Esophagus mucosa (tissue), 1 donor: ENCODE measurements at regions not wholly inside any gene's neighbourhood (a gene's known extent, or its start where the extent isn't known, plus 50 kb on each side); places are given as distances from the start of the nearest gene placed in this dataset.
A peak's percentile ranks its signal among the peaks of the same experiment; 100 is the strongest.
"Not testable (repeated sequence)": the region's sequence is repeated elsewhere in the genome, so short reads cannot be mapped to it uniquely, and the experiment has no call there.

Experiments
- ATAC-seq: fragments of 200-7000 bp; cut with Tn5 transposase; one replicate; pipeline ENCODE4 v1.9.1; 2020
- donor health status: DM: yes; HTN: yes; CAD: no.

DNA sequence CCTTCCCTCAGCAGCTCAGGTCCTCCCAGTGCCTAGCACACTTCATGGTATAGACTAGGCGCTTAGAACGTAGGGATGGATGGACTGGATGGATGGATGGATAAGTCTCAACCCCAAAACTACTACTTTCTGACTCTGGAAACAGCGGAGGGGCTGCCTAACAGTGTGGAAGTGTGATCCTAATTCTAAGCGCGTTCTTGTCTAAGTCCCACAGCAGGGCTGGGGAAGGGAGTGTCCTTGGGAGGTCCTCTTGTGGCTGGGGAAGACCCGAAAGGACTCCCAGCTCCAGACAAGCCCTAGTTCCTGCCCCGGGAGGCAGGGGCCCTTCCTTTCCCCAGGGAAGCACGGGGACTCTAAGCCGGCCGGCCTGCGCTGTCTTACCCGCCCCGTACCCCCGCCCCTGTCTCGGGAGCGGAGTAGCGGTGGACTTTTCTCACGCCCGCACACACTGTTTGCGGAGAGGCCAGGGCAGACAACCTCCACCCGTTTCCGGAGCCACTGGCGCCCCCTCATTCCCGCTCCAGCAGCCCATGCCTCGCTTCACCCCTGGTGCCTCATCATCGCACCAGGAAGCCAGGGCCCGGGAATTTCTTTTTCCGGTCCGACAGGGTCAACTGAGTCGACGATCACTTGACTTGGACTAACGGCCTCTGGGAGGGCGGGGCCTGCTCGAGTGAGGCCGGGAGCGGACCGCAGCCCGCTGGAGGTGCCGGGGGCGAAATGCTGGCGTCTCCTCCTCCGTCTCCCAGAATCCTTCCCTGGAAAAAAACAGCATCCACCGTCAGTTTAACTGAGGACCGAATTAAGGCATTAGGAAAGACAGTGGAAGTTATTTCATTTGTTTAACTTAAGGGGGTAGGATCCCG lies 133.3 kb downstream of the TBC1D2B start:
- ATAC-seq: peak; percentile 71

DNA sequence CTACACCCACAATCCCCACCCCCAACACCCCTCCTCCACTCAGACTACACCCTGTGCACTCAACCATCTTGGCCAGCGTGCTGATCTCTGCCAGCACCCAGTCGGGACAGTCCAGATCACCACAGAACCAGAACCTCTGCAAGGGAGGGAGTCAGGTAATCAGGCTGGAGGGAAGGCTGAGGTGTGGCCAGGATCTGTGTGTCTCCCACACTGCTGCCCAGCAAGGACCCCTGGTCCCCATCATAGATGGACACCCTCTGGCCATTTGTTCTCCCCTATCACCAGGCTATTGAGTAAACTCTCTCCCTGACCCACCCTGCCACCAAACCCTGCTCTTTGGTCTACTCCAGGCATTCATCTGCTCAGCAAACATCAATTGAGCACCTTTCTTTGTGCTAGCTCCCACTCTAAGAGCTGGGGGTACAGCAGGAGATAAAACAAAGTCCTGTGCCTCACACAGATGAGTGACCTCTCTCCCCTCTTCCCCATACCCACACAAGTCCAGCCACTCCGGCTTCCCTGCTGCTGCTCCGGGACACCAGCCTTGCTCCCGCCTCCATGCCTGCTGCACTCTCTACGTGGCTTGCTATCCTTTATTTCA lies 134.8 kb downstream of the TBC1D2B start:
- no peak for ATAC-seq

- not testable (repeated sequence) for ATAC-seq
Observed at GRCh38 chr15:77941090-77941827, 136.3 kb downstream of the TBC1D2B start.

- ATAC-seq: no peak
Observed at GRCh38 chr15:77940381-77940947, 137.0 kb downstream of the TBC1D2B start.

DNA sequence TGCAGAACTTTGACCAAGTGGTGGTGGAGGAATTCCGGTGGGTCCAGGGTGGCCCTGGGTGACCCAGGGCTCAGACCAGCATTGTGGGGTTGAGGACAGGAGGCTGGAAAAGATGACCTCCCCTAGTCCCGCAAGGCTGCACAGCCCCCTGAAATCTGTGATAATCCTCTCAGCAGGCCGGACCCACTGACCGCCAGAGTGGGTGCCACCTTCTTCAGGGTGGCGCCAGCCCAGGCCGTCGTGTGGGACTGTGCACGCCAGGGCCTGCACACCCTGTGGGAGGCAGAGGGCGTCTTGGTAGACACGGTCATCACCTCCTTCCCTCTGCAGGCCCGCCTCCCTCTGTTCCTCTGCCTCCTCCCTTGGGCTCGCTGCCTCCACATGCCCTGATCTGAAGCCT lies 137.7 kb downstream of the TBC1D2B start:
- no peak for ATAC-seq

GRCh38 chr15:77939026-77939425 lies 138.5 kb downstream of the TBC1D2B start:
- not testable (repeated sequence) for ATAC-seq

DNA sequence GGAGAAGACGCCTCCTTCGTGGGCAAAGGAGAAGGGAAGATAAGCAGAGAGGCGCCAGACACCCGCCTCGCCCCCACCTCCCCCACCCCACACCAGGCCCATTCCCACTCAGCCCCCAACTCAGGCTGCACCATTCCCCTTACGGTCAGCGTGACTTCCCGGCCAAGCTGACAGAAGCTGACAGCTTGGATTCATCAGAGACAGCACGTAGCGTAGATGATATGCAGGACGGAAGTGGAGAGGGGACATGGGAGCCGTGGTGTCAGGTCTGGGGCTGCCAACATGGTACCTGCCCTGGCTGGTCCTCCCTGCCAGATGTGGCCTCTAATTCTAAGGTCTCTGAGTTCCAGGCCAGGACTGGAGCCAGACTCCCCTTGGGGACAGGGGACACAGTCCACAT lies 139.0 kb downstream of the TBC1D2B start:
- not testable (repeated sequence) for ATAC-seq

GRCh38 chr15:77936567-77936966 lies 140.9 kb downstream of the TBC1D2B start:
- not testable (repeated sequence) for ATAC-seq

- not testable (repeated sequence) for ATAC-seq
Observed at GRCh38 chr15:77934516-77934915, 143.0 kb downstream of the TBC1D2B start.

DNA sequence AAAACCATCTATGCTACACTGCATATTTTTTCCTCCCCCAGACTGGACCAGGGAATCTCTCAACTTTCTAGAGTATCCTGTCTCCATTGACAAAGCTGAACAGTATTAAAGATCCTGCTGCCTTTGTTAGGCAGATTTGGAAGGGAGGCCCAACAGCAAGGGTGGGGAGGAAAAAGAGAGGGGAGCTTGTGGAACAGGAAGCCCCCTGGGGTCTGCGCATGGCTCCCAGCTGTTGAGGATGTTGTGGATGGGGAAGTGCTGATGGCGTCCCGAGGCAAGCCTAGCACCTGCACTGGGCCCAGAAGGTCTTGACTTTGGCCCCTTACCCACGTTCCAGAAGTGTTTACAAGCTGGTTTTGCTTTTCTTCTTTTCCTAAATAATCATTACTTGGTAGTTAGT lies 146.6 kb downstream of the TBC1D2B start:
- ATAC-seq: not testable (repeated sequence)

GRCh38 chr15:77930490-77930889 lies 147.0 kb downstream of the TBC1D2B start:
- not testable (repeated sequence) for ATAC-seq

DNA sequence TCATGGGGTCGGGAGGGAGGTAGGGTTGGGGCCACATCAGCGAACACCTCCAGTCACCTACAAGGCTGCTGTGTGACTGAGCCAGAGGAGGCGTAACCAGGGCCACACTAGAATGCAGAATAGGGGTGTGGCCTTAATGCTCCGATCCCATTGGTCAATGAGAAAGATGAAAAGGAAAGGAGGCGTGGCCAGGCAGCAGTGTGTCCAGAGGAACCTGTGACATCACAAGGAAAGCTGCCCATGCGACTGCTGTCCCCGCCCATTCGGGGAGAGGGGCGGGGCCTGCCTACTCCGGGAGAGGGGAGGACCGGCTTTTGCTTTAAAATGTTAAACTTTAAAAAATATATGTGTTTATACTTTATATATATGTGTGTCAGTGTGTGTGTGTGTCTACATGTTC lies 150.7 kb downstream of the TBC1D2B start:
- ATAC-seq: not testable (repeated sequence)

GRCh38 chr15:77926296-77926695 lies 151.2 kb downstream of the TBC1D2B start:
- not testable (repeated sequence) for ATAC-seq

DNA sequence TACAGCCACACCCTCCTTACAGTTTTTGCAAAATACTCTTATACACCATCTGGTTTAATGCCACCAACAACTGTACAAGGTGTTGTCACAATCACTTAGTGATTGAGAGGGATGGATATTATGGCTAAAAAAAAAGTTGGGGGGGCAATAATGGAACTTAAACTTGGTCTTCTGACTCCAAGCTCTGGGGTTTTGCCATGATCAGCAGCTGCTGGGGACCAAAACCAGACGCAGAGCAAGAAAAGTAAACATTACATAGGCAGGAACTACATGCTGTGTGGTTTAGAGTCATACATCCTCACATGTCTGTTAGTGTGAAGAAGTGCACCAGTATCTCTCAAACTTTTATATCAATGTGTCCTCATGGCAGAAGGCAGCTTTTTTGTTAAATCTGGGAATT lies 152.4 kb downstream of the TBC1D2B start:
- ATAC-seq: not testable (repeated sequence)

- ATAC-seq: no peak
Observed at GRCh38 chr15:77921664-77922063, 155.8 kb downstream of the TBC1D2B start.

GRCh38 chr15:77916966-77917635 lies 160.4 kb downstream of the TBC1D2B start:
- ATAC-seq: not testable (repeated sequence)

DNA sequence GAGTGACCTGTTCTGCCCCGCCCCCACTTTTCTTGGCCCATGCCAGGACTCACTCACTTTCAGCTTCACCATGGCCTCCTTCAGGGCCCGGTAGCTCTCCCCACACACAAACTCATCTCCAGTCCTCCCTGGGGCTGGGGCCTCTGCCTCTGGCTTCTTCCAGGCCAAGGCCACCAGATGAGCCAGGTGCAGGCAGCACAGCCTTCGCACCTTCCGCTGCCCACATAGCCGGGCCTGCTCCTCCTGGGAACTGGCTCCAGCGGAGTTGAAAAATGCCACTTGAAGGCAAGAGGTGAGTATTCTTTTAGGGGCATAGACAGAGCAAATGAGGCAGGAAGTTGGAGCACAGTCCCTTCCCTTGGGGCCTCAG lies 161.6 kb downstream of the TBC1D2B start:
- ATAC-seq: not testable (repeated sequence)

GRCh38 chr15:77915261-77915960 lies 162.1 kb downstream of the TBC1D2B start:
- no peak for ATAC-seq

DNA sequence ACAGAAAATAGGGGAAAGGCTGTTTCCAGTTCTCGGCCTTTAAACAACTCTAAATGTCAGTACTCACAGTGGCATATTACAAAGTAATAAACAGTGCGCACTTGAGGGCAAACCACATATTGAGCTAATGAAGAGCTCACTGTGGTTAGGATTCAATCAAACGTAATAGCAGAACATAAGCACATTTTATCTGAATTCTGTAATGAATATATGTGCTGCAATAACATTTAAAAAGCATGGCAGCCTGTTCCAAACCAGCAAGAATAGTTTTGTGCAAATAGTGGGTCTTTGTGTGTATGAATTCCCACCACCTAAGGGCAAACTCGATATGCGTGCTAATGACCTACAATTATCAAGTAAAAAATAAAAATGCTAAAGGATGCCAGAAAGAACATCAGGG lies 163.0 kb downstream of the TBC1D2B start:
- not testable (repeated sequence) for ATAC-seq

GRCh38 chr15:77910030-77910911 lies 167.2 kb downstream of the TBC1D2B start:
- peak; percentile 57 for ATAC-seq
